Tibial nerve (tissue), 4 donors: ENCODE measurements at regions not wholly inside any gene's neighbourhood (a gene's known extent, or its start where the extent isn't known, plus 50 kb on each side); places are given as distances from the start of the nearest gene placed in this dataset.

Experiments
- EP300 ChIP-seq, 2 donors: sonication (generic); formaldehyde crosslinking; IDR thresholded peaks; one replicate each; pipeline ENCODE4 v1.6.1; 2017; ENCODE audit warnings: antibody characterized with exemption in 2 of 2, mild to moderate bottlenecking in 1 of 2
- POLR2A ChIP-seq, 2 donors: fragments of 450-650 bp; IDR thresholded peaks; one replicate each; pipeline ENCODE4 v1.6.1; 2017; ENCODE audit warnings: antibody characterized with exemption in 2 of 2, mild to moderate bottlenecking in 2 of 2, moderate library complexity in 2 of 2
- TF ChIP-seq, protein P1 (sequence below), 5 experiments: fragments of 200-600 bp in 3 of 5; fragments of 450-650 bp in 2 of 5; sonication (generic) in 3 of 5; IDR thresholded peaks; one replicate each; pipeline ENCODE4 v1.5.1; 2016 to 2019; ENCODE audit warnings: antibody characterized with exemption in 5 of 5, mild to moderate bottlenecking in 3 of 5, moderate library complexity in 2 of 5

DNA sequence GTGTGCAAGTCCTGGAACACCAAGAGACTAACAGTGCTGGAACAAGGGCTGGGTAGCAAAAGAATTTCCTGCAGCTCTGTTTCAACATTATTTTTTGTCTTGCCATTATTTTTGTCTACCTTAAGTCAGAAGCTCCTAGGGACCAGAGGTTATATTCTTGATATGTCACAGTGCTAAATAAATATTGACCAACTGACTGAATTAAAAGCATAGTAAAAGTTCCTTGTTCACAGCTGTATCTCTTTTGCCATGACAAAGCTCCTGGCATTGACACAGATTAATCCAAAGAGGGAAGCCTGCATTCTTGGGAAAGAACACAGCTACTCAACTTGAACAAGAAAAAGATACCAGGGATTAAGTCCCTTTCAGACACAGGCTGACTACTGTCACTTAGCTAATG, 136.5 kb downstream of the SPTSSA start:
- TF ChIP-seq, protein P1, sequence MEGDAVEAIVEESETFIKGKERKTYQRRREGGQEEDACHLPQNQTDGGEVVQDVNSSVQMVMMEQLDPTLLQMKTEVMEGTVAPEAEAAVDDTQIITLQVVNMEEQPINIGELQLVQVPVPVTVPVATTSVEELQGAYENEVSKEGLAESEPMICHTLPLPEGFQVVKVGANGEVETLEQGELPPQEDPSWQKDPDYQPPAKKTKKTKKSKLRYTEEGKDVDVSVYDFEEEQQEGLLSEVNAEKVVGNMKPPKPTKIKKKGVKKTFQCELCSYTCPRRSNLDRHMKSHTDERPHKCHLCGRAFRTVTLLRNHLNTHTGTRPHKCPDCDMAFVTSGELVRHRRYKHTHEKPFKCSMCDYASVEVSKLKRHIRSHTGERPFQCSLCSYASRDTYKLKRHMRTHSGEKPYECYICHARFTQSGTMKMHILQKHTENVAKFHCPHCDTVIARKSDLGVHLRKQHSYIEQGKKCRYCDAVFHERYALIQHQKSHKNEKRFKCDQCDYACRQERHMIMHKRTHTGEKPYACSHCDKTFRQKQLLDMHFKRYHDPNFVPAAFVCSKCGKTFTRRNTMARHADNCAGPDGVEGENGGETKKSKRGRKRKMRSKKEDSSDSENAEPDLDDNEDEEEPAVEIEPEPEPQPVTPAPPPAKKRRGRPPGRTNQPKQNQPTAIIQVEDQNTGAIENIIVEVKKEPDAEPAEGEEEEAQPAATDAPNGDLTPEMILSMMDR (IDR thresholded peaks at IDR 0.05): no peak
- TF ChIP-seq EP300 (IDR thresholded peaks at IDR 0.05): no peak
- no peak for TF ChIP-seq POLR2A (IDR thresholded peaks at IDR 0.05)
